ENCODE measurements at regions not wholly inside any gene's neighbourhood (a gene's known extent, or its start where the extent isn't known, plus 50 kb on each side); places are given as distances from the start of the nearest gene placed in this dataset.

DNA sequence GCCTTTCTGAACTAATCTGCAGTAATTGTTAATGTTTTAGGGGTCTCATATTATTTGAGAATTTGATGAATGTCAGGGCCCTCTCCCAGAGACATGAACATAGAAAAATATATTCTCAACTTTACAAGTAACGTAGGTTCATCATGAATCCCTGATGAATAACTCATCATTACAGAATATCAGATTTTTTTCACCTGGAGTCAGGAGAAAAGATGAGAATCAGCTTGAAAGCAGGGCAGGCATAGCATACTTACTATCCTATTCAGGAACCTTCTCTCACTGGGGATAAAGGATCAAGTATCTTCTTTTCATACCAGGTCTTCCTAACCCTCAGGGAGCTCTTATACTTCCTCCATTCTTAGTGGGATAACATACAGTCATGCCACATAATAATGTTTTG lies 552.6 kb upstream of the TBL1XR1 start (continued):
- no peak for TF ChIP-seq FOXA1 (IDR thresholded peaks at IDR 0.05)

DNA sequence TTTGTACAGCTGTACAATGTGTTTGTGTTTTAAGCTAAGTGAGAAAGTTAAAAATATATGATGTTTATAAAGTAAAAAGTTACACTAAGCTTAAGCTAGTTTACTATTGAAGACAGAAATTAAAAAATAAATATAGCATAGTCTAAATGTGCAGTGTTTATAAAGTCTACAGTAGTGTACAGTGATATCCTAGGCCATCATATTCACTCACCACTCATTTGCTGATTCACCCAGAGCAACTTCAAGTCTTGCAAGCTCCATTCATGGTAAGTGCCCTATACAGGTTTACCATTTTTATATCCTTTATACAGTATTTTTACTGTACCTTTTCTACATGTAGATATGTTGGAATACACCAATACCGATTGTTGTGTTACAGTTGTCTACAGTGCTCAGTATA lies 553.2 kb upstream of the TBL1XR1 start:
- DNase-seq (ENCODE audit: low spot score): no peak
- H3K27ac ChIP-seq (ENCODE audit: low read depth in 1 of 2, low read length in 2 of 2): no peak overlapping the region
- H3K27me3 ChIP-seq (ENCODE audit: control insufficient read depth in 4 of 4, insufficient read depth in 4 of 4, low read length in 3 of 4): no peaks in the 10 kb centered on the region
- no peaks in the 10 kb centered on the region for H3K4me1 ChIP-seq (ENCODE audit: control insufficient read depth in 4 of 4, insufficient read depth in 4 of 4, low read length in 3 of 4)
- H3K9me3 ChIP-seq (ENCODE audit: control insufficient read depth in 4 of 4, low read length in 3 of 4): no peaks in the 10 kb centered on the region
- TF ChIP-seq, protein P1, sequence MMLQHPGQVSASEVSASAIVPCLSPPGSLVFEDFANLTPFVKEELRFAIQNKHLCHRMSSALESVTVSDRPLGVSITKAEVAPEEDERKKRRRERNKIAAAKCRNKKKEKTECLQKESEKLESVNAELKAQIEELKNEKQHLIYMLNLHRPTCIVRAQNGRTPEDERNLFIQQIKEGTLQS (IDR thresholded peaks at IDR 0.05): no peak
- TF ChIP-seq, protein P2, sequence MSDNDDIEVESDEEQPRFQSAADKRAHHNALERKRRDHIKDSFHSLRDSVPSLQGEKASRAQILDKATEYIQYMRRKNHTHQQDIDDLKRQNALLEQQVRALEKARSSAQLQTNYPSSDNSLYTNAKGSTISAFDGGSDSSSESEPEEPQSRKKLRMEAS (IDR thresholded peaks at IDR 0.05): no peak
- TF ChIP-seq HNF4A (conservative IDR thresholded peaks at IDR 0.05): no peak
- TF ChIP-seq, protein P3, sequence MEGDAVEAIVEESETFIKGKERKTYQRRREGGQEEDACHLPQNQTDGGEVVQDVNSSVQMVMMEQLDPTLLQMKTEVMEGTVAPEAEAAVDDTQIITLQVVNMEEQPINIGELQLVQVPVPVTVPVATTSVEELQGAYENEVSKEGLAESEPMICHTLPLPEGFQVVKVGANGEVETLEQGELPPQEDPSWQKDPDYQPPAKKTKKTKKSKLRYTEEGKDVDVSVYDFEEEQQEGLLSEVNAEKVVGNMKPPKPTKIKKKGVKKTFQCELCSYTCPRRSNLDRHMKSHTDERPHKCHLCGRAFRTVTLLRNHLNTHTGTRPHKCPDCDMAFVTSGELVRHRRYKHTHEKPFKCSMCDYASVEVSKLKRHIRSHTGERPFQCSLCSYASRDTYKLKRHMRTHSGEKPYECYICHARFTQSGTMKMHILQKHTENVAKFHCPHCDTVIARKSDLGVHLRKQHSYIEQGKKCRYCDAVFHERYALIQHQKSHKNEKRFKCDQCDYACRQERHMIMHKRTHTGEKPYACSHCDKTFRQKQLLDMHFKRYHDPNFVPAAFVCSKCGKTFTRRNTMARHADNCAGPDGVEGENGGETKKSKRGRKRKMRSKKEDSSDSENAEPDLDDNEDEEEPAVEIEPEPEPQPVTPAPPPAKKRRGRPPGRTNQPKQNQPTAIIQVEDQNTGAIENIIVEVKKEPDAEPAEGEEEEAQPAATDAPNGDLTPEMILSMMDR (IDR thresholded peaks at IDR 0.05; ENCODE audit: low read depth, low read length, missing input control): no peak
- H3K36me3 ChIP-seq (ENCODE audit: control insufficient read depth in 4 of 4, insufficient read depth in 3 of 4, low read depth in 1 of 4, low read length in 3 of 4): peaks cover 0 to 2% (median 0%) of the 10 kb centered on the region in 4 donors
- H3K4me3 ChIP-seq (ENCODE audit: low read depth in 1 of 3, low read length in 3 of 3): no peak overlapping the region
- H3K9ac ChIP-seq (ENCODE audit: low read depth in 1 of 2, low read length in 2 of 2): no peak overlapping the region
- 97% methylated on average over 1 of the region's 1 CpG for WGBS

DNA sequence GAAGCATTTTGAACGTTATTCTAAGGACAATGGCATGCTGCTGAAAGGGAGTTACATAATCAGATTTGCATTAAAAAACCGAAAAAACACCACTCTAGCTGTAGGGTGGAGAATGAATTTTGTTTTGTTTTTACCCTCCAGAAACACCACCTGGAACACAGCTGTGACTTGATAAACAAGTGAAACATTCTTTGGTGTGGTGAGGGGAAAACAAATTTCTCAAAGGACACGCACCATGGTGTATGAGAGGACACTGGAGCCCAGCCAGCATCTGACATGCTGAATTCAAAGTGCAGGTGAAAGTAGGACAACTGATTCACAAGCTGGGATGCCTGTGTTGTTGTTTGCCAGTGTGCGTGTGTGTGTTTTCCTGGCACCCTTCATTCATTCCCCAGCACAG lies 554.5 kb upstream of the TBL1XR1 start:
- no peak overlapping the region for H3K4me3 ChIP-seq (ENCODE audit: low read depth in 1 of 3, low read length in 3 of 3)
- no peaks in the 10 kb centered on the region for H3K4me1 ChIP-seq (ENCODE audit: control insufficient read depth in 4 of 4, insufficient read depth in 4 of 4, low read length in 3 of 4)
- H3K36me3 ChIP-seq (ENCODE audit: control insufficient read depth in 4 of 4, insufficient read depth in 3 of 4, low read depth in 1 of 4, low read length in 3 of 4): peaks cover 0 to 2% (median 0%) of the 10 kb centered on the region in 4 donors
- no peaks in the 10 kb centered on the region for H3K27me3 ChIP-seq (ENCODE audit: control insufficient read depth in 4 of 4, insufficient read depth in 4 of 4, low read length in 3 of 4)
- no peak overlapping the region for H3K9ac ChIP-seq (ENCODE audit: low read depth in 1 of 2, low read length in 2 of 2)
- TF ChIP-seq RXRA (IDR thresholded peaks at IDR 0.05) (peak in 1 of 2 donors; percentile 19), FOXA2 (IDR thresholded peaks at IDR 0.05) (no peak)
- H3K9me3 ChIP-seq (ENCODE audit: control insufficient read depth in 4 of 4, low read length in 3 of 4): no peaks in the 10 kb centered on the region
- WGBS: 48% methylated on average over 4 of the region's 4 CpGs
- no peak overlapping the region for H3K27ac ChIP-seq (ENCODE audit: low read depth in 1 of 2, low read length in 2 of 2)
- no peak for DNase-seq (ENCODE audit: low spot score)

DNA sequence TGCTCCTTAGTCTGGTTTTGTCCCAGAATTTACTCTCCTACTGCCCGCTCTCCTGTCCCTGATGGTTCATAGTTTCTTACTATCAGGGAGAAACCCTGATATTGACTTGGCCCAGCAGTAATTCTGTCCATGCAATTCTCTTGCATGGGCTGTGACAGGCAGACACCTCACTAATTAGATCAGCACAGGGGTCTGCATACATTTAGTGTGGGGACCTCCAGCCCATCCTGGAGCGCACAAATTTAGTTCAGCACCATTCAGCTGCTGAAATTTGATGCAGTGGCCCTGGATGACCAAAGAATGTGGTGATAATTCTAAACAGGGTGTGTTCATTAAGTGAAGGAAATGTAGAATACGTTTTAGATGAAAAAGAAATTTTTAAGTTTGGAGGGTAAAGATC lies 555.5 kb upstream of the TBL1XR1 start:
- TF ChIP-seq JUND (IDR thresholded peaks at IDR 0.05): no peak
- no peak for TF ChIP-seq HNF4A (conservative IDR thresholded peaks at IDR 0.05)
- TF ChIP-seq FOXA1 (IDR thresholded peaks at IDR 0.05): no peak
- TF ChIP-seq RAD21 (IDR thresholded peaks at IDR 0.05): no peak
- TF ChIP-seq RXRA (IDR thresholded peaks at IDR 0.05): no peak
- TF ChIP-seq, protein P3 (IDR thresholded peaks at IDR 0.05; ENCODE audit: low read depth, low read length, missing input control): no peak
- no peak for TF ChIP-seq YY1 (IDR thresholded peaks at IDR 0.05)
- no peak for DNase-seq (ENCODE audit: low spot score)
- 89% methylated on average over 3 of the region's 3 CpGs for WGBS
- Histone ChIP-seq H3K27ac (ENCODE audit: low read depth in 1 of 2, low read length in 2 of 2) (no peak overlapping the region), H3K27me3 (ENCODE audit: control insufficient read depth in 4 of 4, insufficient read depth in 4 of 4, low read length in 3 of 4) (no peaks in the 10 kb centered on the region), H3K36me3 (ENCODE audit: control insufficient read depth in 4 of 4, insufficient read depth in 3 of 4, low read depth in 1 of 4, low read length in 3 of 4) (peaks cover 0 to 2% (median 0%) of the 10 kb centered on the region in 4 donors), H3K4me3 (ENCODE audit: low read depth in 1 of 3, low read length in 3 of 3) (no peak overlapping the region), H3K9me3 (ENCODE audit: control insufficient read depth in 4 of 4, low read length in 3 of 4) (no peaks in the 10 kb centered on the region), H3K4me1 (ENCODE audit: control insufficient read depth in 4 of 4, insufficient read depth in 4 of 4, low read length in 3 of 4) (no peaks in the 10 kb centered on the region), H3K9ac (ENCODE audit: low read depth in 1 of 2, low read length in 2 of 2) (no peak overlapping the region)
